ENCODE measurements at regions not wholly inside any gene's neighbourhood (a gene's known extent, or its start where the extent isn't known, plus 50 kb on each side); places are given as distances from the start of the nearest gene placed in this dataset.

DNA sequence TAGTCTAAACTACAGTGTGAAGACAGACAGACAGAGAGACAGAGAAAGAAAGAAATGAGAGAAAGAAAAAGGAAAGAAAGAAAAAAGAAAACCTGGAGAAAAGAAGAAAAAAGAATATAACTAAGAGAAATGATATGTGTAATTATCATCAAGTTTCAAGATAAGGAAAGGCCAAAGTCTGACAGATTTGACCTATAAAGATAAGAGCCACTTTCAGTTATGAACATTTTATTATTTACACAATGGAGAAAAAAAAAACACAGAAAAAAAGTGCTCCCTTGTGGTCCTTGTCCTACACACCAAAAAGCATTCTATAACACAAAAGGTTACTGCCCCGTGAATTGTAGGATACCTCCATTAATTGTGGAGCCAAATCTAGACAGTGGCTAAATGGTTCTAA lies 937.2 kb upstream of the DDX18 start:
- no peak for ATAC-seq
- TF ChIP-seq ISL1 (CRISPR knock-in tag; IDR thresholded peaks at IDR 0.05): no peak
- TF ChIP-seq, protein P1, sequence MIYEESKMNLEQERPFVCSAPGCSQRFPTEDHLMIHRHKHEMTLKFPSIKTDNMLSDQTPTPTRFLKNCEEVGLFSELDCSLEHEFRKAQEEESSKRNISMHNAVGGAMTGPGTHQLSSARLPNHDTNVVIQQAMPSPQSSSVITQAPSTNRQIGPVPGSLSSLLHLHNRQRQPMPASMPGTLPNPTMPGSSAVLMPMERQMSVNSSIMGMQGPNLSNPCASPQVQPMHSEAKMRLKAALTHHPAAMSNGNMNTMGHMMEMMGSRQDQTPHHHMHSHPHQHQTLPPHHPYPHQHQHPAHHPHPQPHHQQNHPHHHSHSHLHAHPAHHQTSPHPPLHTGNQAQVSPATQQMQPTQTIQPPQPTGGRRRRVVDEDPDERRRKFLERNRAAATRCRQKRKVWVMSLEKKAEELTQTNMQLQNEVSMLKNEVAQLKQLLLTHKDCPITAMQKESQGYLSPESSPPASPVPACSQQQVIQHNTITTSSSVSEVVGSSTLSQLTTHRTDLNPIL (CRISPR knock-in tag; IDR thresholded peaks at IDR 0.05; ENCODE audit: low read depth): no peak
- TF ChIP-seq ZFP30 (CRISPR knock-in tag; IDR thresholded peaks at IDR 0.05): no peak
- no peak for TF ChIP-seq ZNF8 (CRISPR knock-in tag; IDR thresholded peaks at IDR 0.05)
- no peak for TF ChIP-seq GLIS3 (CRISPR knock-in tag; IDR thresholded peaks at IDR 0.05)
- no peak for TF ChIP-seq ARNTL (CRISPR knock-in tag; IDR thresholded peaks at IDR 0.05; ENCODE audit: borderline replicate concordance, low read depth)
- no peak for TF ChIP-seq ZNF70 (CRISPR knock-in tag; IDR thresholded peaks at IDR 0.05)
- TF ChIP-seq RARB (CRISPR knock-in tag; IDR thresholded peaks at IDR 0.05): no peak
- no peak for TF ChIP-seq OSR1 (CRISPR knock-in tag; IDR thresholded peaks at IDR 0.05)
- TF ChIP-seq SNAI2 (CRISPR knock-in tag; IDR thresholded peaks at IDR 0.05): no peak
- TF ChIP-seq, protein P2, sequence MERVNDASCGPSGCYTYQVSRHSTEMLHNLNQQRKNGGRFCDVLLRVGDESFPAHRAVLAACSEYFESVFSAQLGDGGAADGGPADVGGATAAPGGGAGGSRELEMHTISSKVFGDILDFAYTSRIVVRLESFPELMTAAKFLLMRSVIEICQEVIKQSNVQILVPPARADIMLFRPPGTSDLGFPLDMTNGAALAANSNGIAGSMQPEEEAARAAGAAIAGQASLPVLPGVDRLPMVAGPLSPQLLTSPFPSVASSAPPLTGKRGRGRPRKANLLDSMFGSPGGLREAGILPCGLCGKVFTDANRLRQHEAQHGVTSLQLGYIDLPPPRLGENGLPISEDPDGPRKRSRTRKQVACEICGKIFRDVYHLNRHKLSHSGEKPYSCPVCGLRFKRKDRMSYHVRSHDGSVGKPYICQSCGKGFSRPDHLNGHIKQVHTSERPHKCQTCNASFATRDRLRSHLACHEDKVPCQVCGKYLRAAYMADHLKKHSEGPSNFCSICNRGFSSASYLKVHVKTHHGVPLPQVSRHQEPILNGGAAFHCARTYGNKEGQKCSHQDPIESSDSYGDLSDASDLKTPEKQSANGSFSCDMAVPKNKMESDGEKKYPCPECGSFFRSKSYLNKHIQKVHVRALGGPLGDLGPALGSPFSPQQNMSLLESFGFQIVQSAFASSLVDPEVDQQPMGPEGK (CRISPR knock-in tag; IDR thresholded peaks at IDR 0.05; ENCODE audit: borderline replicate concordance): no peak
- no peak for TF ChIP-seq TOX (CRISPR knock-in tag; IDR thresholded peaks at IDR 0.05; ENCODE audit: borderline replicate concordance)
- TF ChIP-seq PPARA (CRISPR knock-in tag; IDR thresholded peaks at IDR 0.05; ENCODE audit: borderline replicate concordance): no peak
- TF ChIP-seq TCF4 (CRISPR knock-in tag; IDR thresholded peaks at IDR 0.05; ENCODE audit: borderline replicate concordance): no peak

DNA sequence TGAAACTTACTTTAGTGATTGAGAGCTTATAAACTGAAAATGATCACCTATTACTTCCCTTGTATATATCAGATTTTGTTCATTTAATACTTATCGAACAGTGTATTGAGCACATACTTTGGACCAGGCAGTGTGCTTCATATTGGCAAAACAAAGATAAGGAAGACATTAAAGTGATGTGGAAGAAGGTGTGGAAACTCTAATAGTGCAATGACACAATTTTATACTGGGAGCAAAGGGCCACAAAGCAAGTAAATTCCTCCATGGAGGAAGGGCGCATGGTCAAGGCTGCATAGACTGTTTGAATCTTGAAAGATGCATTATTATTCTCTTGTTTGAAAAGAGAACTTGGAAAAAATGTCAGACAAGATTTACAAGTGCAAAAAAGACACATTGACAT lies 936.5 kb upstream of the DDX18 start:
- TF ChIP-seq BACH2 (CRISPR knock-in tag; IDR thresholded peaks at IDR 0.05; ENCODE audit: borderline replicate concordance): no peak
- TF ChIP-seq, protein P3, sequence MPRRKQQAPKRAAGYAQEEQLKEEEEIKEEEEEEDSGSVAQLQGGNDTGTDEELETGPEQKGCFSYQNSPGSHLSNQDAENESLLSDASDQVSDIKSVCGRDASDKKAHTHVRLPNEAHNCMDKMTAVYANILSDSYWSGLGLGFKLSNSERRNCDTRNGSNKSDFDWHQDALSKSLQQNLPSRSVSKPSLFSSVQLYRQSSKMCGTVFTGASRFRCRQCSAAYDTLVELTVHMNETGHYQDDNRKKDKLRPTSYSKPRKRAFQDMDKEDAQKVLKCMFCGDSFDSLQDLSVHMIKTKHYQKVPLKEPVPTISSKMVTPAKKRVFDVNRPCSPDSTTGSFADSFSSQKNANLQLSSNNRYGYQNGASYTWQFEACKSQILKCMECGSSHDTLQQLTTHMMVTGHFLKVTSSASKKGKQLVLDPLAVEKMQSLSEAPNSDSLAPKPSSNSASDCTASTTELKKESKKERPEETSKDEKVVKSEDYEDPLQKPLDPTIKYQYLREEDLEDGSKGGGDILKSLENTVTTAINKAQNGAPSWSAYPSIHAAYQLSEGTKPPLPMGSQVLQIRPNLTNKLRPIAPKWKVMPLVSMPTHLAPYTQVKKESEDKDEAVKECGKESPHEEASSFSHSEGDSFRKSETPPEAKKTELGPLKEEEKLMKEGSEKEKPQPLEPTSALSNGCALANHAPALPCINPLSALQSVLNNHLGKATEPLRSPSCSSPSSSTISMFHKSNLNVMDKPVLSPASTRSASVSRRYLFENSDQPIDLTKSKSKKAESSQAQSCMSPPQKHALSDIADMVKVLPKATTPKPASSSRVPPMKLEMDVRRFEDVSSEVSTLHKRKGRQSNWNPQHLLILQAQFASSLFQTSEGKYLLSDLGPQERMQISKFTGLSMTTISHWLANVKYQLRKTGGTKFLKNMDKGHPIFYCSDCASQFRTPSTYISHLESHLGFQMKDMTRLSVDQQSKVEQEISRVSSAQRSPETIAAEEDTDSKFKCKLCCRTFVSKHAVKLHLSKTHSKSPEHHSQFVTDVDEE (CRISPR knock-in tag; IDR thresholded peaks at IDR 0.05): no peak
- TF ChIP-seq, protein P4, sequence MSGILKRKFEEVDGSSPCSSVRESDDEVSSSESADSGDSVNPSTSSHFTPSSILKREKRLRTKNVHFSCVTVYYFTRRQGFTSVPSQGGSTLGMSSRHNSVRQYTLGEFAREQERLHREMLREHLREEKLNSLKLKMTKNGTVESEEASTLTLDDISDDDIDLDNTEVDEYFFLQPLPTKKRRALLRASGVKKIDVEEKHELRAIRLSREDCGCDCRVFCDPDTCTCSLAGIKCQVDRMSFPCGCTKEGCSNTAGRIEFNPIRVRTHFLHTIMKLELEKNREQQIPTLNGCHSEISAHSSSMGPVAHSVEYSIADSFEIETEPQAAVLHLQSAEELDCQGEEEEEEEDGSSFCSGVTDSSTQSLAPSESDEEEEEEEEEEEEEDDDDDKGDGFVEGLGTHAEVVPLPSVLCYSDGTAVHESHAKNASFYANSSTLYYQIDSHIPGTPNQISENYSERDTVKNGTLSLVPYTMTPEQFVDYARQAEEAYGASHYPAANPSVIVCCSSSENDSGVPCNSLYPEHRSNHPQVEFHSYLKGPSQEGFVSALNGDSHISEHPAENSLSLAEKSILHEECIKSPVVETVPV (CRISPR knock-in tag; IDR thresholded peaks at IDR 0.05): no peak
- ATAC-seq: no peak

DNA sequence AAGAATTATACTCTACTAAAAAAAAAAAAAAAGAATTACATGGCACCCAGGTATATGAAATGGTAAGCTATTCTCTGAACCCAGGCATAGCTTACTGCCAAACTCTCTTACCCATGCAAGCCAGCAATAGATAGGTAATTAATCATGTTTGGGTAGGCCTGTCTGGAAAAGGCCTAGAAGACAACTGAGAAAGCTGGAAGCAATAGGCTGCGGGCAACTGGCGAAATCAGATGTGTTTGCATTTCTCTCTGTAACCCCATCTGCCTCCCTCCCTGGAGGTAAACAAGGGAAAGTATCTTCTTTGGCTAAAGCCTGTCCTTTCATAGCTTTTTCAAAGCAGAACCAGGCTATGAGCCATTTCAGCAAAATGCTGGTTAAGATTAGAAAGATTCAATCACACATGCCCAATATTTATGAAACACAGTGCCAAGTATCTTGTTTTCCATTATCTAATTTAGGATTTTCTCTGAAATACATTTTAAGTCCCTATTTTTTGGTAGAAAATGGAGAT lies 934.8 kb upstream of the DDX18 start:
- TF ChIP-seq TCF4 (CRISPR knock-in tag; IDR thresholded peaks at IDR 0.05; ENCODE audit: borderline replicate concordance): no peak
- no peak for TF ChIP-seq BACH2 (CRISPR knock-in tag; IDR thresholded peaks at IDR 0.05; ENCODE audit: borderline replicate concordance)
- TF ChIP-seq, protein P2 (CRISPR knock-in tag; IDR thresholded peaks at IDR 0.05; ENCODE audit: borderline replicate concordance): no peak
- TF ChIP-seq ISL1 (CRISPR knock-in tag; IDR thresholded peaks at IDR 0.05): no peak
- no peak for ATAC-seq

DNA sequence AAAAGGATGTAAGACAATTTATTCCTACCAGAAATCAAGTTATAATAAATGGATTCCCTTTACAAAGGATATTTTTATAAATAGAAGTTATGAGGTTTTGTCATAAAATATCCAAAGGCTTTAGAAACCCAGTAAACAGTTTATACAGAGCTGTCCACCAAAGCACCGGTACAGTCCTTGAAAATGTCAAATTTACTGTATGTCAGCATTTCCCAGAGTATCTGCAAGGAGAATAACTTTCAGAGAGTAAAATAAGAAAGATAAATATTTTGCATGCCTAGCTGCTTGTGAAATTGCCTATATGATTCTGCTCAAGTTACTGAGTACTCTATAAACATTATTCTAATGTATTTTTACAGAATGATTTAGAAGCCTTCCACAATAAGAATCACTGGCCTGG lies 923.3 kb upstream of the DDX18 start:
- ATAC-seq: no peak
- TF ChIP-seq, protein P1 (CRISPR knock-in tag; IDR thresholded peaks at IDR 0.05; ENCODE audit: low read depth): no peak
- TF ChIP-seq ZFP30 (CRISPR knock-in tag; IDR thresholded peaks at IDR 0.05): no peak
- TF ChIP-seq GLIS3 (CRISPR knock-in tag; IDR thresholded peaks at IDR 0.05): no peak
- TF ChIP-seq SNAI2 (CRISPR knock-in tag; IDR thresholded peaks at IDR 0.05): no peak
- no peak for TF ChIP-seq ESRRG (CRISPR knock-in tag; IDR thresholded peaks at IDR 0.05)
- TF ChIP-seq OSR1 (CRISPR knock-in tag; IDR thresholded peaks at IDR 0.05): no peak
